GM18907 (cell line): ENCODE measurements at regions not wholly inside any gene's neighbourhood (a gene's known extent, or its start where the extent isn't known, plus 50 kb on each side); places are given as distances from the start of the nearest gene placed in this dataset.

Experiments
- ATAC-seq: cut with Tn5 transposase; IDR thresholded peaks from one replicate; pipeline ENCODE4 v1.9.1; 2021; ENCODE audit warnings: mild to moderate bottlenecking, moderate library complexity; ENCODE audit not compliant: unreplicated experiment

DNA sequence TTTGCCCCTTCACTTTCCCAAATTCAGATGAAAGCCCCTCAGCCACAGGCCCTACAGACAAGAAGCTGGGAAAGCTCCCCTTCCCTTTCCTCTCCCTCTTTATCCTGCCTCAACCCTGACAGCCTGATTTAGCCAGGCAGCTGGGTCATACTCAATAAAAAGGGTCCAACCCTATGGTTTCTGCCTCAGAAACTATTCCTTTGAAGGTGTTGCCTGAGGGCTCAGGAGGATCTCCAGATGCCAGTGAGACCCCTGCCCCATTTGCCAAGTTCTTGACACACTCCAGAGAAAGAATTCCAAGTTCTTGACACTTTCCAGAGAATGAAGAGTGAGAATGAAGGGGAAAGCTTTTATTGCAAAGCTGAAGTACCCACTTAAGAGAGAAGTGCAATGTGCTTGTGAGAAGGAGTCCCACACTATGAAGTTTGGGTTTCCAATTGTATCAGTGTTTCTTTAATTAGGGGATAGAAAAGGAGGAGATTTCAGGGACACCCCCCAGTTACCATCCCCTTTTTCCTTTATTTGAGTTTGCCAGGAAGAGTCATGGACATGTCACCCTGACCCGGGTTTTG lies 576.2 kb downstream of the METTL4 start:
- ATAC-seq = no peak

DNA sequence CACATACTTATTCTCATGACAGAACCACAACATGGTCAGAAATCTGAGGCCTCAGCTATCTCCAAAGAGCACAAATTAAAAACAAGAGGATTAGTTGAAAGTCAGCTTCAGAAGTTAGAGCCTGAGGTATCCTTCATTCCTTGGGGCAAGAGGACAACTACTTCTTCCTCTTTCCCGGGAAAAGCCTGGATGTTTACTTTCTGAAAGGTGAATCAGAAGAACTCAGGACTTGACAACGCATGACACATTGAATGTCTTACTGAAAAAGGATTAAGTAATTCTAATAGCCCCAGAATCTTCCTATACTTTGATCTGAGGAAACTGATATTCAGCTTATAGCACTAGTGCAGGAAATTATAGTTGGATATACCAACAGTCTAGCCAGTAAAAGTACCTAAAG lies 573.2 kb downstream of the METTL4 start:
- ATAC-seq = no peak

DNA sequence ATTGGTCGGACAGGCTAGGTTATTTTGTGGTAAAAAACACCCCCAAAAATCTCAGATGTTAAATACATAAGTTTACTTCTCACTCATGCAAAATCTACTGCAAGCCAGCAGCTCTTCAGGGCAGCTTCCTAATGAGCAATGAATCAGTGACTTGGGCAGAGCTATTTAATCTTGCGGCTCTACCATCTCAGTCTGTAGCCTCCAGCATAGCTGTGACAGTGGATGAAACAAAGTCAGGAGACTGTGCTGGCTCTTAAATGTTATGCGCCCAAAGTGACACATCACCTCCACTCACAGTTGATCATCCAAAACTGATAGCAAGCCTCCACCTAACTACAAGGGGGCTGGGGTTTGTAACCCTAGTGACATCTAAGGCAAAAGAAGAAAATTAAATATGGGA lies 571.9 kb downstream of the METTL4 start:
- no peak for ATAC-seq

DNA sequence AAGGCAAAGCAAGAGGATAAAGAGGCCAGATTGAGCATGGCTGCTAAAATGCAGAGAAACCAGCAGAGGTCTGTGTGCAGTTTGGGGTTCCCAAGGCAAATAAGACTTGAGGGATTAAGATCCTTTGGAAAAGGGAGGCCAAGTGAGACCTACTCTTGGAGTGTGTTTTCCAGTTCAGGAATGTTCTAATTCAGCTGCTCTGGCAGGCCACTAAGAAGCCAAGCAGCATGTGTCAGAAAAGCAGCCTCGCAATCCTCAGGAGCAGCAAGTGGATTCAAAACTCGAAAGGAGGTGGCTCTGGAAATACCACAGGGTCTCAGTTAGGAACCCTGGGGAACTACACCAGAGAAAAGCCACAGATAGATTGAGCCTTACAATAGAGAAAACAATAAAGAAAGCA lies 569.2 kb downstream of the METTL4 start:
- no peak for ATAC-seq

DNA sequence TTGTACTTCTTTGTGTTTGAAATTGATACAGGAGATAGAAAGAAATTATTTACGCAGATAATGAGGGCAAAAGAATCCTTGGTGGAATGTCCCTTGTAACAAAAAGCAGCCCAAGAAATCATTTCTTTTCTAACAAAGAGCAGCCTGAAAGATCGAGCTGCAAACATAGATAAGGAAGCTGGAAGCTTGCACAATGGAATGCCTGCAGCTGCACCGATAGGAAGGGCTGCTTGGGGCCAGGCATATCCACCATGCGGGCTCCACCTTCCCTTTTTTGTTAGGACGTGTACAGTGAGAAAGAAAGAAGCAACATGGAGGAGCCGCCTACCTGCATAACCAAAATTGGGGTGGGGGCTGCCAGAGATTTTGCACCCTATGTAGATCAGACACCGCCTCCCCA lies 568.7 kb downstream of the METTL4 start:
- ATAC-seq = no peak

DNA sequence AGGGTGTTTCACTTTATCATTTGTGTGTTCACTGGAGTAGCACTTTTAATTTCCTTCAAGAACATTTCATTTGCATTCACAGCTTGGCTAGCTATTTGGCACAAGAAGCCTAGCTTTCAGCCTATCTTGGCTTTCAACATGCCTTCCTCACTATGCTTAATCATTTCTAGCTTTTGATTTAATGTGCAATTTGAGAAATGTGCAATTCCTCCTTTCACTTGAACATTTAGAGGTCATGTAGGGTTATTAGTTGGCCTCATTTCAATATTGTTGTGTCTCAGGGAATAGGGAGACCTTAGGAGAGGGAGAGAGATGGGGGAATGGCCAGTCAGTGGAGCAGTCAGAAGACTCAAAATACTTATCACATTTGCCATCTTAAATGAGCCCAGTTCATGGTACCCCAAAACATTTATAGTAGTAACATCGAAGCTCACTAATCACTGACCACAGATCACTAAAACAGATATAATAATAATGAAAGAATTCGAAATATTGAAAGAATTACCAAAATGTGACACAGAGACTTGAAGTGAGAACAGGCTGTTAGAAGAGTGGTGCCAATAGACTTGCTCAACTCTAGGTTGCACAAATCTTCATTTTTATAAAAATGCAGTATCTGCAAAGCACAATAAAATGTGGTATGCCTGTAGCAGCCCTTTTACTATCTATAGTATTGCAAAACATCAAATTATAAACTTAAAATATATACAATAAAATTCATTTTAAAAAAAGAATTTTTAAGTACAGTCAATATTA lies 561.2 kb downstream of the METTL4 start:
- ATAC-seq = no peak

DNA sequence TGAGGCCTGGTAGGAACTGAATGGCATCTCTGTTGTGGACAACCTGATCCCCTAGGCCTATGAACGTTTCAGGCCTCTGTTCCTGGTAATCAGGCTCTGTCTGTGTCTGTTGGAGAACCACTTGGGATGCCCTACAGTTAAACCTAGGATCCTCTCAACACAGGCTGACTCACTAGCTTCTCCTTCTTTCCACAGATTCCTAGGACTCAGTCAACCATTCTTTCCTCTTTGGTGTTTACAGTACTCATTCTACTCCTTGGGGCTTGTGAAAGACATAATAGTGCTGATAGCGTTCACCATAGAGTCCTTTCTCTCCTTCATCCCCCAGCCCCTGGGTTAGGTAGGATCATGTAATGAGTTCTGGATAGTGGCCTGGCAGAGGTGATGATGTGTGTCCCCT lies 544.3 kb downstream of the METTL4 start:
- no peak for ATAC-seq

DNA sequence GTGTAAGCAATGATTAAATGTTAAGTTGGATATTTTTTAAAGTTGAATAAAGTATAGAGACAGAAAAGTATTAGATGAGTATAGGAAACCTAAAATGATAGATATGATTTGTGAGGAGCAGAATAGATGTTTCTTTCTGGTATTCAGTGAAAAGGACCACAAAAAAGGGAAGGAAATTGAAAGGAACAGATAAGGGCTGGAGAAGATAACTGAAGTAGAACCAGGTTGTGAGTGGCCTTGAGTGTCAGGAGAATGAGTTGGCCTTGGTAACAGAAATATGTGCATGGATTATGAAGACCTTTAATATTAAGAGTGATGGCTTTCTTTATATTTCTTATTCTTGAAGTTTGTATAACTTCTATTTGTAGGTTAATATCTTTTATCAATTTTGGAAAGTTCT lies 543.5 kb downstream of the METTL4 start:
- no peak for ATAC-seq

DNA sequence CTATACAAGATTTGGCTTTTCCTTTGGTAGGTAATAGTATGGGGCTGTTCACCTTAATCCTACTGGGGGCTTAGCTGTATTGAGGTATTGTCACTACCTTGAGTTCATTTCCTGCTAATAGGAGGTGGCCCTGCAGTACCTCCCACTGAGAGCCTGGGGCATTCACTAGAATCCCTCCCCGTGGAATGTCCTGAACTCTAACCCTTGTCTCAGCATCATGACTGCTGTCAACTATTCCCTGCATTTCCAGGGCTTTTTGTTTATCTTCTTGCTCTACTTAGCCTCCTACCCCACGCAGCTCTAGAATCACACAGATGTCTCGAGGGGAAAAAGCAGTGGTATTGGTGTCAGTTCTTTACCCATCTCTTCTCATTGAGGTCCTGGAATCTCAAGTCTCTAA lies 542.3 kb downstream of the METTL4 start:
- no peak for ATAC-seq

DNA sequence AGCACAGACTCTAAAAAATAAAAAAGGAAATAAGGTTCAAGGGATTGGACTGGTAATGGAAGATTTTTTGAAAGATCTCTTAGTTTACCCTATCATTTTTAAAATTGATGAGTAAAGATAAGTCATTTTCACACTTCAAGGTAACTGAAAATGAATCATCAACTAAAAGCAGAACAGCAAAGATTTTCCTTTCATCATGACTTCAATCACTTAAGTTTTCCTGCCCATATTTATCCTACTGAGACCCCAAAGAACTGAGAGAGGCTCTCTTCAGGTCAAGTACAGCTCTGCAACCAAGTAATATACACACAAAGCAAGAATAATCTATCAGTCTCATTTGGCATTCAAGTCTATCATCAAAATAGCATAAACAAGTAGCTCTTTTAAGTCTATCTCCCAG lies 540.7 kb downstream of the METTL4 start:
- no peak for ATAC-seq

DNA sequence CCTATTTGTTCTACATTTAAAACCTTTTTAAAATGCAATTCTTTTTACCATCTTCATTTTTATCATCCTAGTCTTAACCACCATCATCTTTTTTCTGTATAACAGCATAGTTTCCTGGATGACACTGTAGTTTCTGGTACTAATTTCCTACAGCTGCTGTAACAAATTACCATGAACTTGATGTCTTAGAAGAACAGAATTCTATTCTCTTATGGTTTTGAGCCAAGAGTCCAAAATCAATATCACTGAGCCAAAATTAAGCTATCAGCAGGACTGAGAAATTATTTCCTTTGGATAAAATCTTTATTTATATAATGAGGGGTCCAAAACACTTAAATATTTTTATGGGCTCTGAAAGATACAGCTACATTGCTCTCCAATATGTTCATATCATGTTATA lies 539.3 kb downstream of the METTL4 start:
- no peak for ATAC-seq

DNA sequence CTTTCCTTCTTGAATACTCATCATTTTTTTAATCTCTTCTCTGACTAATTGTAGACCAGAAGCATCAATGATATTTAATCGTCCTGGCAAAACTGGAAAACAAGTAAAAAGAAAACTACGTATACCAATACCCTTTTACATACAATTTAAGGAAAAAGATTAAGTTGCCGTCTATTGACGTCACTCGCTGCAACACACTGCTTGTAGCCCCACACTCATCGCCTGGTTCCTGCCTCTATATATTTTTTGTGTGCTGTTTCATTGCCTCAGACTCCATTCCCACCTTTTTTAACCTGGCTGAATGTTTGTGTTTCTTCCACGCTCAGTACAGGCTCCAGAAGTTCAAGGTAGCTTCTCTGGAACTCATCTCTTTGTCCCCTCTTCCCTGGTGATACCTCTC lies 536.2 kb downstream of the METTL4 start:
- no peak for ATAC-seq

DNA sequence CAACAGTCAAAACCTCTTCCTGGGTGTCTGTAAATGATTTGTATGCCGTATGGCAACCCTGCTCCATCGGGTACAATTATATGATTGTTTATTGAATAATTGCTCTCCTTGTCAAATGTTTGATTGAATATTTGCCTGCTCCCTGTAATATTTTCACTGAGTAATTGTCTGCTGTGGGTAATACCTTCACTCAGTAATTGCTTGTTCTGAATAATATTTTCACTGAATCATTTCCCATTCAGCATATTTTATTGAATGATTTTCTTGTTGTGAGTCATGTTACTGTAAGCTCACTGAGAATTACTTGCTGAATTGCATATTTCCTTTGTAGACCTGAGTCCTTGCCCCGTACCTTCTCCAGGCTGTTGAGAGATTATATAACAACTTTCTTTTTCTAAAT lies 535.2 kb downstream of the METTL4 start:
- no peak for ATAC-seq

DNA sequence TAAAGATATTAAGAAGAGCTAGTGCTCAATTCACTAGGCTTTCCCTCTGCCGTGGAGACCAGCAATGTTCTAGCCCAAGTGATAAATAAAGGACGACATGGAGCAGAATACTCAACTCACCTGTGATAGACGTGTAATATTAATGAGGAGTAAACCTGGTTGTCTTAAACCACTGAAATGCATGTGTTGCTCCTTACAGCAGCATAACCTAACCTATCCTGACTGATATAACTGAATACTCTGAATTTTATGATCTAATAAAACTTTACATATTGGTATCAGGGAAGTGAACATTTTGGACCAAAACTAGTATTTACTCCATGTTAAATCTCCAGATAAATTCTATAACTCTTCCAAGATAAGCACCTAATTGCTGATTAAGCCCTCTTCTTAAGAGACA lies 531.0 kb downstream of the METTL4 start:
- ATAC-seq = no peak

DNA sequence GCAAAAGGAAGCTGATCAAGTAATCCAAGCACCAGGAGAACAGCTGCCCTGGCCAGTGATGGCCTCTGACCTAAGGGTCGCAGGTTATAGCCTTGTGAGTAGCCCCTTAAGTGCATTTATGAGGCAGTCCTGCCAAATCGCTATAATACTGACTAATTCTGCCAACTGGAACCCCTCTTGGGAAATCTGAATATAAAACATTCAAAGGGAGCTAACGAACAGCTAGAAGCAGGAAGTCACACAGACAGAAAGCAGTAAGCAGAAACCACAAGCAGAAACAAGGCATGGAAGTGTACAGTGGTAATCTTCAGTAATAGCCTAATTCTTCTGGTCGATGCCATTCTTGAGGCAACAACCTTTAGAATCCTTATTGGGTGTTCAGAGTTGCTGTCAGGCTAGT lies 521.3 kb downstream of the METTL4 start:
- peak; percentile 52 for ATAC-seq

DNA sequence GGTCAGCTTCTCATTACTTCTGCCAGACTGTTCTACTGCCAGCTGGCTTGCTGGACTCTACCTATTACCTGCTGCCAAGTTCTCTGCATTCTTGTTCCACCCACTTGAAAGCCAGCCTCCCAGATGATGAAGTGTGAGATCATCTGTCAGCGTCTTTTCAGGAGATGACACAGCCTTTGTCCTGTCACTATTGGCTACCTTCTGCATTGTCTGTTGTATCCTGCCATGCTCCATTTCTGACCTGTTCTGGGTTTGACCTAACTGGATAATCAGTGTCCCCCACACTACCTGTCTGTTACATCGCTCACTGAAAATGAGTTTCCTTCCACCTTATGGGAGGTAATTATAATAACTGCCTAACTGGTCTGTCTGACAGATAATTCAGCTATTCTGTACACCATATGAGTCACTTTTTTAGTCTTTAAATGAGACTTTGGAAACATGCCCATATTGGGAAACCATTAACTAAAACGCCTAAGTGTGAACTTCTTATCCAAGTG lies 520.6 kb downstream of the METTL4 start:
- ATAC-seq = no peak

DNA sequence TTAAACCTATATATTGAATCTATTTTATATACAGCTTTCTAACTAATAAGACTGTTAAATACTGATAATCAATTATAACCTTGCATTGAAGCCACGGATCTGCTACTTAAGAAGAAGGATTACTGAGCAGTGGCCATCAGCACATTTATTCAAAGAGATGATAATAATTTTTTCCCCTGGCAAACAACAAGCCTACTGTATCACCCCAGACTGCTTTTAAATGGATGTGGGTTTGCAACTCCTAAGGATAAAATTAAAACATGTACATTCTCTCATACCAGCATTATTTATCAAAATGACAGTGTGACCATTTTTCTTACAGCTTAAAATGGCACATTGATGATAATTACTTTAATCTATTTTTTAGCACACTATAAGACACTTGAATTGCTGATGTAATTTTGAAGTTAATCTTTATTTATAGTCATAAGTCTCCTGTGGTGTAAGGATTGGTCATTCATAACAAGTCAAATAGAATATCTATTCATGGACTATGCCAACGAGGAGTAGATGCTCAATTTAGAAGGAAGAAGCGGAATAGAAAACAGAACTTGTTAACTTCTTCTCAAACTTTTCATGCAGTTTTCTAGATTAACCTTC lies 517.7 kb downstream of the METTL4 start:
- no peak for ATAC-seq

DNA sequence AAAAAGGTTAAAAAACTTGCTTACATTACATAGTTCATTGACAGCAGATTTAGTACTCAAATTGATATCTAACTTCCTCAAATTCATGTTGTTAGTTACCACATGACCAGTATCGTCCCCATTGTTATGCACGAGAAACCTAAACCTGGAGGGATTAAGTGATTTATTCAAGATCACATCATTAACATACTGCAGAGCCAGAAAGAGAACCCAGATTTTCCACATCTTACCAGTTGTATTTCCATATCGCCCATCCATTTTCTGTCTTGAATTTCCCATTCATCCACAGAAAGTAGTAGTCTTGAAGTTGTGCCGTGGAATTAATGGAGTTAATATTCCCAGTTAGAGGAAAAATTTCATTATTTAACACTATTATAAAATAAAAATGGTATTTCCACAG lies 512.0 kb downstream of the METTL4 start:
- no peak for ATAC-seq

DNA sequence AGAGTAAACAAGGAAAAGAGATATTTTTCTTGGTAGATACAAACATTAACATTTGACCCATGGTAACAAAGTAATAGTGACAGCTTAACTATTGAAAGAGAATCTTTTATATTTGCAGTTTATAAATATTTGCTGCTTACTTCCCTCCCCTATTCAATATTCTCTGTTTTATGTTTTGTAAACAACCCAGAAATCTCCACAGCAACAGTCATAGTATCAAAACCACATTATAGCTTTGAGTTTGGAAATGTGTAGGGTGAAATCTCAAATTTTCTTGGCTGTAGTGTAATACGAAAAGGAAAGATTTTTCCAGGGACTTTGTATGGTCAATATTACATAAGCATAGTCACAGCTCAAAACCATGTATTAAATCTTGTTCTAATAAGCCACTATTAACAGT lies 511.2 kb downstream of the METTL4 start:
- ATAC-seq = no peak

DNA sequence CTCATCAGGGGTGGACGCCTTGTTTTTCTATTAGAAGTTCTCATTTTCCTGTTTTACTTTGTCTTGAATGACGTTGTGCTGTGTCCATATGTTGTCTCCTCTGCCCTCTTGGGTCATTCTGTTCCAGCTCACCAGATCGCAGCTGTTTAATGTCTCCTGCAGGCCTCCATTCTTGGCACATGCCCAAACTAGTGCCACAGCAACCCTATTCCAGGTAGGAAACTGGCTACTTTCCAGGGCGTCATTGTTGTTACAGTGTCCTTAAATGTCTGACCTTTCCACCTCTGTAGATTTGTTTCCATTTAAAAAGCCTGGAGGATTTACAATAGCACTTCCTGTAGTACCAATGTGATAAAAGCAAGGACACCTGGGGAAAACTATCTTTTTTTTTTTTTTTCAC lies 500.7 kb downstream of the METTL4 start:
- ATAC-seq = no peak

DNA sequence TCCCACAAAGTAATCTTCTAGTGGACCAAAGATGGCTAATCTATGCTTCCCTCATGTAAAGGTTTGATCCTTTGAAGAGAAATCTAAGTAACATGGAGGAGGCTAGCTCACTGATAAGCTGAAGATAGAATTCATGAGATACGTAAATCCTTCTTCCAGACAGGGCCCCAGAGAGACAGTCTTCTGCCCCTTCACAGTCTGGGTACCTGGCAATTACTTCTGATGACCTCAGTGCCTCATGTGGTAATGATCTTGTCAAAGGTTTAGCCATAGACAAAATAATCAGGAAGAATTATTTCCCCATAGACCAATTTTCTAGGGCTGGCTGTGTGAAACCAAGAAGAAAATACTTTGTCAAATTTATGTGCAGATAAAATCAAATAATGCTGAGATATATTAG lies 495.8 kb downstream of the METTL4 start:
- ATAC-seq = no peak

DNA sequence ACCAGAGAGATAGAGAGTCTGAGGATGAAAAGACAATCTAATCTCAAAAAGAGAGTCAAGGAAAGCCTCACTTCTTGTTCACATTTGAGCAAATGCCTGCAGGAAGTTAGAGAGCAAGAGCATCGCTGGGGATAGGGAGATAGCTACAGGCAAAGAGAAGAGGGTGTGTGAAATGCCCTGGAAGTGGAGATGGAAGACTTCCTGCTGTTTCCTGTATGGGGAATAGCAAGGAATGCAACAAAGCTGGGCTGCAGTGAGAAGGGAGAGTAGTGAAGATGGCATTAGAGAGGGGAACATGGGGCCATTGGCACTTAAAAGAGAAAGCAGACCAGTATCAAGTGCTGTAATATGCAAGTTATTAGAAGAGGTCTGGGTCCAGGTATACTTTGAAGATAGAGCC lies 488.6 kb downstream of the METTL4 start:
- no peak for ATAC-seq
